ENCODE measurements at regions not wholly inside any gene's neighbourhood (a gene's known extent, or its start where the extent isn't known, plus 50 kb on each side); places are given as distances from the start of the nearest gene placed in this dataset.

DNA sequence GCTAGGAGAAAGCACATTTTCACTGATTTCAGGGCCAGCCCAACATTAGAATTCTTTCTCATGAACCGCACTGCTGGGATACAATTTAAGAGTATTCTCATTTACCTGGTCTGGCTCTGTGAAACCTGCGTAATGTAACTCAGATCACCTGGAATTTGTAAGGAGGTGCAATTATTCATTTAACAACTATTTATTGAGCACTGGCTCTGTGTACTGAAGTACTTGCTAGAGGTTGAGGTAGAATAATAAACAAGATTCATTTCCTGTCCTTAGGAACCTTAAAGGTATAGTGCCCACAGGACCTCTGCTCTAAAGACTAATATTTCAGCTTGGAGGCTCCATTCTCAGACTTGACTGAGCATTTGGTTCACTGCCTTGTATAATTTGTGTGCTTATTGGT lies 242.2 kb upstream of the ZPLD1 start:
- no peak for DNase-seq

DNA sequence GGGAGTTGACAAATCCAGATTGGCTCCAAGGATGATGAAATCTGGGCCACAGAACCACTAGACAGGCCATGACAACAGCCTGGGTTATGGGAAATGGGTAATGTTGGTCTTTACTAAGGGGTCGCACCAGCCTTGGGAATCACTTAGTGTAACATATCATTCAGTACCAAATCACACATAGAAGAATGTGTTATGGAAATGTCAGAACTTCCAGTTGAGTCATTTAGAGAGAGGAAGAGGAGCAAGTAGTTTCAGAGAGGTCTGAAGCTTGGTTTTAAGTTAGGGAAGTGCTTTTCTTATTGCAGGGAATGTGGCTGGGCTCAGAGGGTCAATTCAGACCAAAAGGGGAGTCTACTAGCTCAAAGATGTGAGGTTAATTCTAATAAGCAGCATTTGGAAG lies 241.6 kb upstream of the ZPLD1 start:
- DNase-seq = no peak

DNA sequence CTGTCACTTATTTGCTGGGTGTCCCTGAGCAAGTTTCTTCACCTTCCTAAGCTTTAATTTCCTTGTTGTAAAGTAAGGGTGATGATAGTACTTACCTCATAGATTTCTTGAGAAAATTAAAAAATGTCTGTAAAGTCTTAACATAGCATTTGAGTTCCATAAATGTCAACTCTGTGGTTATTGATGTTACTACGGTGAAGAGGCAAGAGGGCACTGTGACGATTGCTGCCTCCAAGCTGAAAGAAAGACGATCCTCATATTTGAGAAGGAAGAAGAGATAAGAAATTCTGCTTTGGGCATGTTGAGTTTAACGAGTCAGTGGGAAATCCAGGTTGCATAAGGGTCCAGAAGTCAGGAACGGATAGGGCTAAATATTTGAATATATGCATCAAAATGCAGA lies 240.8 kb upstream of the ZPLD1 start:
- DNase-seq = no peak

DNA sequence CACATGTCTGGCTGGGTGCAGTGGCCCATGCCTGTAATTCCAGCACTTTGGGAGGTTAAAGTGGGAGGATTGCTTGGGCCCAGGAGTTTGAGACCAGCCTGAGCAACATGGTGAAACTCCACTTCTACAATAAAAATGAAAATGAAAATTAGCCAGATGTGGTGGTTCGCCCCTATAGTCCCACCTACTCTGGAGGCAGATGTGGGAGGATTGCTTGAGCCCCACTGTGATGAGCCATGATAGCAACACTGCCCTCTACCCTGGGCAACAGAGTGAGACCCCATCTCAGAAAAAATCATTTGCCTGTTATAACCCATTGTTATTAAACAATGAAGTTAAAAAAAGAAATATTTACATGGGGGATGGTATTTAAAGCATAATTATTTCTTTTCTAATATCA lies 240.1 kb upstream of the ZPLD1 start:
- no peak for DNase-seq

DNA sequence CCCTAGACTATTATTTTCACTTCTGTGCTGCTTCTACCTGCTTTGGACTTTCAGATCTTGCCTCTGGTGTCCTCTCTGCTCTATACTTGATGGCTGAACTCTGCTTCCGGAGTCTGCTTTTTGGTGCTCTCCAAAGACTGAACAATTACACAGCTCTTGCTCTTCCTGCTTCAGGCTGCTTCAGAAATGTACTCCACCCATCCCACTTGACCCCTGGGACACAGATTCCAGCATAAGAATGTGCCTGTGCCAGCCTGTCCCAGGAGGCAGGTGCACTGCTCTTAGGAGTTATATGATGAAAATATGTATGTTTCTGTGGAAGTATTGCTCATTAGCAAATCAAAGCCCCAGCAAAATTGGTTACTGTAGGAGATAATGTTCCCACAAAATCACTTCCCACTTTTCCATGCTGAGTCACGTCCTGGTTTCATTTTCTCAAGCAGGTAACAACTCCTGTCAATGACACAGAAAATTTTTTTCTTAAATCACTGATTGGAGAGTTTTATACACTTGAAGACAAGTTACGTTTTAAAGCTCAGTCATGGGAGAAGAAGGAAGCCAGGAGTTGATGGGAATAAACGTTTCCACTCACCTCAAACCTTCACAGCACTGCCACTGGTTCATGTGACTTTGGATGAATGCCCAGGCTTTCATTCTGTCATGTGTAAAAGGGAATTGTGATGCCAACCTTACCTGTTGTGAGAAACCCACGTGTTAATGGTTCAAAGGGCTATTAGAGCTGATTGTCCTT lies 239.4 kb upstream of the ZPLD1 start:
- no peak for DNase-seq

DNA sequence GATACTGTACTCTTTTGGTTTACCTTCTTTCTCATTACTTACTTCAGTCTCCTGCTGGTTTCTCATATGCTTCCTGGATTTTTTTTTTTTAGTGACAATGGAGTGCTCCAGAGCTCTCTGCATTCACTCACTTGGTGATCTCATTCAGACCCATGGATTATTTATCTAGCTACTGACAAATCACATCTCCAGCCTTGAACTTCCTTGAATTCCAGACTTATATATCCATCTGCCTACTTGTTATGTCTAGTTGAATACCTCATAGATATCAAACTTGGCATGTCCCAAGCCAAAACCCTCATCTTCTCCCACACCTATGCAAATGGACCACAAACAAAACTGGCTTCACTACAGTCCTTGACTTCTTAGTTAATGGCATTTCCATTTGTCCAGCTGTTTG lies 234.7 kb upstream of the ZPLD1 start:
- DNase-seq = no peak

DNA sequence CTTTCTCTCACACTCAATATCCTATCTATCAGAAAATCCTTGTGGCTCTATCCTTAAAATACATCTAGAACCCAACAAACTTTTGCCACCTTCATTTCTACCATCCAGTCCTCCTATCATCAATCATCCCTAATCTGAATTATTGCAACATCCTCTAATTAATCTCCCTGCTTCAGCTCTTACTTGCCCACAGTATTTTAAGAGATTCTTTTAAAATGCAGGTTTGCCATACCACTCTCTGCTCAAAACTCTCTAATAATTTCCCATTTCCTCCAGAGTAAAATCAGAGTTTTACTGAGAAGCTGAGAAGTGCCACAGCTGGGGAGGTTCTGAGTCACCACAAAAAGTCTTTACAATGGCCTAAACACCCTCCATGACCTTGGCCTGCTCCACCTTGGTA lies 234.3 kb upstream of the ZPLD1 start:
- DNase-seq = no peak

DNA sequence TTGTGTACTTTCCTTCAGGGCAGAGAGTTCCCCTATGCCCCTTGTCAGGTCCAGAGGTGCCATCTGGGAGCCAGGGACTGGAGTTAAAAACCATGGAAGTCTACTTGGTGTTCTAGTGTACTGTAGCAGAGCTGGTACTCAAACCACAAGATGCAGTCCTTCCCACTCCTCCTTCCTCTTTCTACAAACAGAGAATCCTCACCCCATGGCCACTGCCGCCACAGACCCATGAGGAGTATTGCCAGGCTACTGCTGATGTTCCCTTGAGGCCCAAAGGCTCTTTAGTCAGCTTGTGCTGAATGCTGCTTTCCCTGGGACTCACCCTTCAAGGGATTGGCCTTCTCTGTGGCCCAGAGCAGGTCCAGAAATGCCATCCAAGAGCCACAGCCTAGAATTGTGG lies 229.2 kb upstream of the ZPLD1 start:
- no peak for DNase-seq

DNA sequence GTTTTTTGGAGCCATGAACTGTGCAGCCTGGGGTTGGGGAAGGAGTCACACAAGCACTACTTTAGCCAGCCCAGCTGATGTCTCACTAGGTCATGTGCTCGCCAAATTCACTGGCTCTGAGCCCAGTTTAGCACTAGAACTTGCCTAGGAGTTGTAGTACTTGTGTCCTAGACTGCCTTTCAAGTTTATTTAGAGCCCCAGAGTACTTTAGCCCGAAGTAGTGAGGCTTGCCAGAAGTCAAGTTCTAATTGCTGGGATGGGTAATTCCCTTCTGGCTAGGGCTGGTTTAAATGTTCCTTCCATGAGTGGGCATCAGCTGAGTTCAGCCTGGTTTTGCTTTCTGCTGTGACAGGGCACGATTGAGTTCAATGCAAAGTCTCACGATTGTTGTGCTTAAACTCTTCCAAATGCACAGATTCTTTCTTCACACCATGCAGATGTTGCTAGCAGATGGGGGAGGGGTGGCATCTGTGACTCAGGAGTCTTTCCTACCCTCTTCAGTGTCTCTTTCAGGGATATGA lies 228.2 kb upstream of the ZPLD1 start:
- no peak for DNase-seq

DNA sequence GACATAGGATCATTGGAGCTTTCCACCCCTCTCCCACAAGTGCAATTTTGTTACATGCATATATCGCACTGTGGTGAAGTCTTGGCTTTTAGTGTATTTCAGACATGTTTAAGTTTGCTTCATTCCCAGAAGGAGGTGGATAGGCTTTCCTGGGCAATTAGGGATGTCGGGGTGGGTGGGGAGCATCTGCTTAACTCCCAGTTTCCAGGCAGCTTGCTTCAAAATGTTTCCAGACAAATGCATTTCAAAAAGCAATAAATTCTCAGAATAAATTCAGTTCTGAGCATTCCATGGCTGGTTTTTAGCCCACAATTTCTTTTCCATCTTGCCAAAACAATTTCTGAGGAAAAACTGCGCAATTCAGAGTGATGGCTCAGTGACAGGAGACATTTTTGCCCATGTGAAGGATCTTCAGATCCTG lies 227.7 kb upstream of the ZPLD1 start:
- DNase-seq = no peak

DNA sequence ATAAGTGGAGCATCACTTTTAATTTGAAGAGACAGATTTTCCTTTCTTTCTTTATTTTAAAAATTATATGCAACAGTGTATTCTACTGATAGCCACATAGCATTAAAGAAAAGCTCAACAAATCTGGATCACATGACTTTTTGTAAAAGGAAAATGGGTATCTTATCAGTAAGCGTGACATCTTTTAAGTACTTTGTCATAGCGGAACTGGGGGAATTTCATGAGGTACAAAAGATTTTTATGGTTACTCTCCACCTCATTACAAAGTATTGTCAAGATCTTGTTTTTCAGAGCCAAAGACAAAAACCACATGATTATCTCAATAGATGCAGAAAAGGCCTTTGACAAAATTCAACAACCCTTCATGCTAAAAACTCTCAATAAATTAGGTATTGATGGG lies 219.6 kb upstream of the ZPLD1 start:
- DNase-seq = no peak

DNA sequence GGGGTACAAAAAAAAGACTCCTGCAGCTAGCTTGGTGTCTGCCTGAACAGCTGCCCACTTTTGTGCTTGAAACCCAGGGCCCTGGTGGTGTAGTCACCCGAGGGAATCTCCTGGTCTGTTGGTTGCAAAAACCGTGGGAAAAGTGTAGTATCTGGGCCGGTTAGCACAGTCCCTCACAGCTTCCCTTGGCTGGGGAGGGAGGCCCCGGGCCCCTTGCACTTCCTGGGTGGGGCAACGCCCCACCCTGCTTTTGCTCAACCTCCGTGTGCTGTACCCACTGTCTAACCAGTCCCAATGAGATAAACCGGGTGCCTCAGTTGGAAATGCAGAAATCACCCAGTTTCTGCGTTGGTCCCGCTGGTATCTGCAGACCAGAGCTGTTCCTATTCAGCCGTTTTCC lies 211.7 kb upstream of the ZPLD1 start:
- DNase-seq = peak; percentile 17

DNA sequence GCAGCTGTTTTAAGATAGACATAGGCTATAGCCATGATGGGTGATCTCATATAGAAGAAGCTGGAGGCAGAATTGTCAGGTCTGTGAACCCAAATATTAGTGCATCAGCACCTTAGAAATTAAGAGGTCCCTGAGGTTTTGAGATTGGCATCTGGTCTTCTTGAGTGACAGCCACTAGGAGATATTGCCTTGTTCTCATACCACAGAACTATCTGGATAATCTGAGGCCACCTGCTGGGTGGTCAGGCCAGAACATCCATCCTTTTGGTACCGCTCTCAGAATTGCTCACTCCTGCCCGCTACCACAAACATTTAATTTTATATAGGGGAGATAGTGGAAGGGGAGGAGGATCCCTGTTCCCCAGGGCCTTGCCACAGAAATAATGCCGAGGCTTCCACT lies 210.6 kb upstream of the ZPLD1 start:
- DNase-seq = peak; percentile 17

DNA sequence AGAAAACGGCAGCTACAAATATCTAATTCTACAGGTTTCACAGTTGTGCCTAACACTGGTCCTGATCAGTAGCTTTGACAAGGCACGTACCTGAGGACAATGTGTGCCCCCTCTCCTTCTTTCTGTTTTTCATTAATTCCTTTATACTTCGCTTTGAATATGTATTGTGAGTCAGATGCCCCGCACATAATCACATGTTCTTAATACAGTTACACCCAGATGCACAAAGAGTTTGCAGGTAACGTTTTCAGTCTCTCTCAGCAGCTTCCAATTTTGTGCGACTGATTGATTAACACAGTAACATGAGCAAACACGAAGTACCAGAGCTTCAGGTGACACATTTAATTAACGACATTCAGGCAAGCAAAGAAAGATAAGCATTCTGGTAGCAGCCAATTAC lies 209.8 kb upstream of the ZPLD1 start:
- DNase-seq = no peak

DNA sequence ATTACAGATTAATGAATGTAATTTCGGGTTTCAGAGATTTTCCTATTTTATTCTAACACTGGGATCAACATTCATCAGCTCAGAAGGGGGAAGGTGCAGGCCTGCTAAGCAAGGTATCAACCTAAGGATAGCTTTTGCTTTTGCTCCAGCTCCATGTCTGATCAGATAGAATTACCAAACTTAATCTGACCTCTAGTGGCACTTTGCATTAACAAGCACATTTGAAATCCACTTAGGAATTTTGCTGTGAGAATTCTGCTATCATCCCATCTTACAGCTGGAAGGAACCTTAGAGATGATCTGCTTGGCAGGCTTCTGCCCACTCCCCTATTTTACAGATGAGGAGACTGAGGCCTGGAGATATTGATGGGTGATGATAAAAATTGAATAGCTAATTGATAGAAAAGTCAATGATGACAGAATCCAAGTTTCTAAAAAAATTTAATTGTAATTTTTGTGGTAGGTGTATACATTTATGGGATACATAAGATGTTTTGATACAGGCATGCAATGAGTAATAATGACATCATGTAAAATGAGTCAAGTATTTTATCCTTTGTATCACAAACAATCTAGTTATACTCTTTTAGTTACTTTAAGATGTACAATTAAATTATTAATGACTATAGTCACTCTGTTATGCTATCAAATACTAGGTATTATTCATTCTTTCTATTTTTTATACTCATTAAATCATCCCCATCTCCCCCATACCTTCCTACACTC lies 209.2 kb upstream of the ZPLD1 start:
- DNase-seq = peak; percentile 53

DNA sequence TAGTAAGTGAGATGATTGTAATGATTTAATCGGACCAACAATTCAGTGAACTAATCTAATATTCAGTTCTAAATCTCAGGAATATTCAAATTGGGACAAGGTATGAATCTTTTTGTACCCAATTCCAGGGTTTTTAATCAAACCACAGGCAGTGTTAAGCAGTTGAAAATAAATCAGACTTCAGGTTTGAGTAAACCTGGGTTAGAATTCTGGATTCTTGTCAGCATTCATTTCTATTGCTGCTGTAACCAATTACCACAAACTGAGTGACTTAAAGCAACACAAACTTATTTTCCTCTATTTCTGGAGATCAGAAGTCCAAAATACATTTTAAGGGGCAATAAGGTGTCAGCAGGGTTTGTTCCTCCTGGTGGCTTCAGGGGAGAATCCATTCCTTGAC lies 208.4 kb upstream of the ZPLD1 start:
- DNase-seq = no peak

DNA sequence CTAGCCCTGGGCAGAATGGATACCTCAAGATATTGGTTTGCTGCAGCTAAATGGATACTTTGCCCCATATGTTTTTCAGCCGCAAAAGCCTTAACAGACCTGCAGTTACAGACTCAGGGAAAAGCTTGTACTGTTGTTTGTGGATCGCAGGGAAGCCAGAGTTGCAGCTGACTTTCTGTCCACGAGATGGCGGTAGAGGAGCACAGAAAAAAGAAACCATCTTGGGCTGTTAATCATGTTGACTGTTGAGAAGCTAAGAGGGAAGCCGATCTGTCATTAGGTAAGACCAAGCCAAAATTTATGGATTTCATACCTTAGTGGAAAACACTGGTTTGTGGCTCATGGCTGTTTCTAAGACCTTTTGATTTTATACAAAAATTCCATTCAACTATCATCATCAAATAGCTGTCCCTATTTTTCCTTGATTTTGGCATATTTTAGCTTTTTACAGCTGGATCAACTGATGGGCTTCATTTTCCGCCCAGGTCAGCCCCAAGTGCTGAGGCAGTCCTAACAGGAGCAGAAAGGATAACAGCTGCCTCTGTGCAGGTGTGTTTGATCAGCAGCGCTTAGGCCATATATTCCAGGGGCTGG lies 205.7 kb upstream of the ZPLD1 start:
- DNase-seq = peak; percentile 81

DNA sequence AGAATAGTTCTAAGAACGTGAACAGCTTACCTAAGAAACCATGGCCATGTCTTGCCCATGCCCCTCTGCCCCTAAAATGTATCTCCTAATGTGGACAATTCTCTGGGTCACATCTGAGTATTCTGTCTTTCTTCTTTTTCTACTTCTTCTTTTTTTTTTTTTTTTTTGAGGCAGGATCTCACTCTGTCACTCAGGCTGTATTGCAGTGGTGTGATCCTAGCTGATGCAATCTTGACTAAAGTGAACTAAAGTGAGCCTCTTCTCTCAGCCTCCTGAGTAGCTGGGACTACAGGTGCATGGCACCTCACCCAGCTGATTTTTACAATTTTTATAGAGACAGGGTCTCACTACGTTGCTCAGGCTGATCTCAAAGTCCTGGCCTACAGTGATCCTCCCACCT lies 204.8 kb upstream of the ZPLD1 start:
- DNase-seq = no peak

DNA sequence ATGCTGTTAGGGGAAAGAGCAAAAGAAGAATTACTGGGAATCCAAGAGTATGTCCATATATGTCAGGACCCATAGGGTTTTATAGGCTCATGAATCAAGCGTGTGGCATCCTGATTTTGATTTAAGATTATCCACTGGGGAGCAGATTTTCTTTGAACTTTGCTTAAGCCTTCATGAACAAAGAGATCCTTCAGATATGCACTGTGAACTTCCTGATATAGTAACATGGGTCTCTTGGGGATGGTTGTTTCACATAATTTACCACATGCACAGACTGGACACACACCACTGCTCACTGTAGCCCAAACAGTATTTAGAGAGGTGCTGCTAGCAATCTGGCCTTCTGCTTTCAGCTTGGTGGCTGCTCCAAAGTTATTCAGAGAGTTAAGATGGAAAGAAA lies 200.9 kb upstream of the ZPLD1 start:
- DNase-seq = no peak

DNA sequence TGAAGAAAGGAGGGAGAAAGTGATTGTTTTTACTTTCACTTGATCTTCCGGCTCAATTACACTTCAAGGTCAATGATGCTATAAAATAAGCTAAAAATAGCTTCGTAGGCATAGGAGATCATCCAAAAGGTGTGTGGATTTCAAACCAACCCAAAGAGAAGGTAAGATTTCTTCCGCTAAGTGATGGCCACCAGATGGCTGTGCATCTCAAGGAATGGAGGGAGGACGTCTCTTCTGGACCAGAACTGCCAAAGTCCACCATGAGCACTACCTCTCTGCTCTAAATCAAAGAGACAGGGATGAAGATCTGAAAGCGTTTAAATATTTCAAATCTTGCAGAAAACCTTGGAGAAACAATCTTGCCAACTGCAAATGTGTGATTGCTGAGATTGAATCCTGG lies 199.1 kb upstream of the ZPLD1 start:
- DNase-seq = no peak

DNA sequence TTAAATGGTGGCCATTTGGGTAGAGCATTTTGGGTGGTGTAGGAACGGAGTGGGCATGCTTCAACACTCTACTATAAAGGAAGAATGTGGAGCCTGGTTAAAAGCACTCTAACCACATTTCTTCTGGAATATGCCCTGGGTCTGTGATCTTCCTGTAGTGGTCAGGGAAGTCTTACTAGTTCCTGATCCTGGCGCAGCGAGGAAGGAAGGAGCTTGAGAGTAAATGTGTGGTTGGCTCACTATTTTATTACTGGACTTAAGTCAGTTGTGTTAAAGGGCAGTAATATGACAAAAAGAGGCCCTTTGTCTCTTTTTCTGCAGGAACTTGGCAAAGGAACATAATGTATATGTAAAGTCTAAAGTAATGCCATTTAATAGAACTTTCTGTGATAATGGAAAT lies 197.6 kb upstream of the ZPLD1 start:
- no peak for DNase-seq

DNA sequence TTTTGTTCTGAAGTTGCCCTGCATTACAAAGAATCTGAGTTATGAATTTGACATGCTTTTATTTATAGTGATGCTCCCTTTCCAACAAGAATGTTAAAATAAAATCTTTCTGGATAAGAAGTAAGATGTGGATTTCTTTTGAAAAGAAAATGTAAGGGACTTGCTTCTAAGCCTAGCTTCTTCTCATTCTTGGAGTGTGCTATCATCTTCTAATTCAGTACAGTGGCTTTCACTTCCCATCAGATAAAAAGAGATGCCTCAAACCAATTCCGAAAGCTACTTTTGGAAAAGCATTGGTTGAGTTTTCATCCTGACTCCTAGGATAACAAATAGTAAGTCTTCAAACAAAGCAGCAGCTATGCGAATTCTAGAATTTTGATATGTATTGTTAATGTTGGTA lies 197.0 kb upstream of the ZPLD1 start:
- DNase-seq = no peak

DNA sequence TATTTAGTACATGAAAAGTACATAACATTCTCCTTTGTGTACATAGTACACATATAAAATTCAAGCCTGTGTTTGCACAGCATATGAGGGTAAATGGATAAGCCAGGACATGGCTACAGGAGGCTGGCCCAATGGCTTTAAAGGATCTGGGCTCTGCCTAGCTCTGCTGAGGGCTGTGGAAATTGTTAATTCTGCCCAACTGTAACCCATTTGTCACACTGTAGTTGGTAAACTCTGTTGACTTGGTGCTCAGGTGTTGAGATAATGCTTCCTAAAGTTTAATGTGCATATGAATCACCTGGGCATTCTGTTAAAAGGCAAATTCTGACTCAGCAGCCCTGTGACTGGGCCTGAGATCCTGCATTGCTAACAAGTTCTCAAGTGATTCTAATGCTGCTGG lies 196.5 kb upstream of the ZPLD1 start:
- no peak for DNase-seq

DNA sequence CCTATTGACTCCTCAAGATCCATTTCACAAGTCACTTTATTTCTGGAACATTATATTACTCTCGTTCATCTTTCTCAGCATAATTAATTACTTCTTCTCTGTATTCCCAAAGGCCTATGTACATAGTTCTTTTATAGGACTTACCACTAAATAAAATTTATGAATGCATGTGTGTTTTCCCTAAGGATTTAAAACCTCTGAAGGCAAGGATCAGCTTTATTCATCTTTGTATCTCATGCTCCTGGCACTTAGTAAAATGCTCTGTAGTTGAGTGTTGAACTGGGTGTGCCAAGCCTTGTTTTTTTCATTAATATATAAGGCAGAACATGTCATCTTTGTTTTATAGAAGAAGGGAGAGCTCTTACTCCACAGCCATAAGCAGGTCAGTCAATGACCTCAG lies 194.1 kb upstream of the ZPLD1 start:
- no peak for DNase-seq
